DMS53 (cell line): ENCODE measurements at regions not wholly inside any gene's neighbourhood (a gene's known extent, or its start where the extent isn't known, plus 50 kb on each side); places are given as distances from the start of the nearest gene placed in this dataset.
"Not testable (repeated sequence)": the region's sequence is repeated elsewhere in the genome, so short reads cannot be mapped to it uniquely, and the experiment has no call there.

Experiments
- DNase-seq: peaks from one replicate; lab custom pipeline; 2025; lab: John Stamatoyannopoulos, UW

DNA sequence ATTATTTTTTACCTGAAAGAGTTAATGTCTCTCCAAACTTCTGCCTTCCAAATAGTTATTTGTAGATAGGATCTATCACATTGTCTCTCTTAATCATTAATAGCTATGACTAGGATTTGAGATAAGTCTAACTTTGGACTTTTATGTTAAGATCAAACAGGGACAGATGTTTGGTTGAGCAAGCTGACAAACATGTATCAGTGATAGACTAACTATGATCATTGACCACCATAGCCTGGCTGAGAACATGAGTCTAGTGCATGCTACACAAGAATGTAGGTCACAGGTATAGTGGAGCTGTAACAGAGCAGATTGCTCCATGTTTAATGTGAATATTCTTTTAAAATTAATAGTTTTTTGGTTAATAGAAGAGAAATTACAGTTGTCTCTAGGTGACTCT lies 52.0 kb downstream of the SYT15B start:
- DNase-seq = not testable (repeated sequence)

GRCh38 chr10:47710443-47710842 lies 52.9 kb downstream of the SYT15B start:
- DNase-seq = not testable (repeated sequence)

DNA sequence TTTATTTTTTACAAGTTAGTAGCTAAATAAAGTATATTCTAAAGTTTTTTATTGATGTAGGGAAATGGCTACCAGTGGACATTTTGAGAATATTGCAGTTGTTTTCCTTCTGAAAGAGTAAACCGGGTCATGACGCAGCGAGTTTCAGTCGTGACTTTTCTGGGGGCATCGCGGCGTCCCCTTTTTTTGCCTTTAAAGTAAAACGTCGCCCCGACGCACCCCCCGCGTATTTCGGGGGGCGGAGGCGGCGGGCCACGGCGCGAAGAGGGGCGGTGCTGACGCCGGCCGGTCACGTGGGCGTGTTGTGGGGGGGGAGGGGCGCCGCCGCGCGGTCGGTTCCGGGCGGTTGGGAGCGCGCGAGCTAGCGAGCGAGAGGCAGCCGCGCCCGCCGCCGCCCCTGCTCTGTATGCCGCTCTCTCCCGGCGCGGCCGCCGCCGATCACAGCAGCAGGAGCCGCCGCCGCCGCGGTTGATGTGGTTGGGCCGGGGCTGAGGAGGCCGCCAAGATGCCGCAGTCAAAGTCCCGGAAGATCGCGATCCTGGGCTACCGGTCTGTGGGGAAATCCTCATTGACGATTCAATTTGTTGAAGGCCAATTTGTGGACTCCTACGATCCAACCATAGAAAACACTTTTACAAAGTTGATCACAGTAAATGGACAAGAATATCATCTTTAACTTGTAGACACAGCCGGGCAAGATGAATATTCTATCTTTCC lies 57.5 kb downstream of the SYT15B start:
- DNase-seq = not testable (repeated sequence)

GRCh38 chr10:47701285-47701684 lies 62.1 kb downstream of the SYT15B start:
- DNase-seq = not testable (repeated sequence)

- DNase-seq = not testable (repeated sequence)
Observed at GRCh38 chr10:47699854-47700253, 63.5 kb downstream of the SYT15B start.

DNA sequence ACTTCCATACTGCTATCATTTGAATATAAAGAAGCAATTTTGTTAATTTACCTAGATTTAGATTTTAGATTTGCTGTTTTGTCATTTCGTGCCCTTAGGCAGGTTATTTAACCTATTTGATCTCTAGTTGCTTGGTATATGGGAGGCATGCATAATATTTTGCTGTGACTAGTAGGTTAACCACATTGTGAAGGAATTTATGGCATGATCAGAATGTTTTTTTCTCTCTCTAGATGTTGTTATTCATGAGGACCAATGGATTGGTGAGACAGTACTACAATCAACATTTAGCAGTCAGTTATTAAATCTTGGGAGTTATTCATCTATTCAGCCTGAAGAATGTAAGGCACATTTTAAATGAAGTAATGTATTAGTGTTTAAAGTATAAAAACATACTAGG lies 67.2 kb downstream of the SYT15B start:
- not testable (repeated sequence) for DNase-seq

- not testable (repeated sequence) for DNase-seq
Observed at GRCh38 chr10:47695149-47695548, 68.2 kb downstream of the SYT15B start.

DNA sequence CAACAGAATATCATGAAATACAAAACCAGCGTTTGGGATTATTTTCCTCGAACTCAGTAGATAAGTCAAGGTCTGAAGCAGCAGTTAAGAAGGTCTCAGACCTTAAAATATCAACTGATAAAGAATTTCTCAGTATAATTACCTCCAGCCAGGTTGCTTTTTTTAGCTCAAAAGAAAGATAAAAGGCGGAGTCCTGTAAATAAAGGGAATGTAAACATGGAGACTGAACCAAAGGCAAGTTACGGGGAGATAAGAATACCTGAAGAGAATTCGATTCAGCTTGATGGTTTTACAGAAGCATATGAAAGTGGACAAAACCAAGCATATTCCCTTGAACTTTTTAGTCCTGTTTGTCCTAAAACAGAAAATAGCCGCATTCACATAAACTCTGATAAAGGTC lies 73.1 kb downstream of the SYT15B start:
- DNase-seq = not testable (repeated sequence)

- not testable (repeated sequence) for DNase-seq
Observed at GRCh38 chr10:47683826-47684475, 79.4 kb downstream of the SYT15B start.

DNA sequence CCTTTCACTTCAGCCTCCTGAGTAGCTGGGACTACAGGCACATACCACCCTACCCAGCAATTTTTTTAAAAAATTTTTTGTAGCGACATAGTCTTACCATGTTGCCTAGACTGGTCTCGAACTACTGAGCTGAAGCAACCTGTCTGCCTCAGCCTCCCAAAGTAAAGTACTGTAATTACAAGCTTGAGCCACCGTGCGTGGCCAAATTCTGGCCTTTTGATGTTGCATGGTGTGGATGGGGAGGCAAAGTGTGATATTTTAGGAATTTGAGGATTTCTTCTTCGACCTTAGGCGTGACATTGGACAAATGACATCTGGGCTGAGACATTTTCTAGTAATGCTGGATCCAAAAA lies 81.8 kb downstream of the SYT15B start:
- not testable (repeated sequence) for DNase-seq

GRCh38 chr10:47680848-47681637 lies 82.3 kb downstream of the SYT15B start:
- DNase-seq = not testable (repeated sequence)

DNA sequence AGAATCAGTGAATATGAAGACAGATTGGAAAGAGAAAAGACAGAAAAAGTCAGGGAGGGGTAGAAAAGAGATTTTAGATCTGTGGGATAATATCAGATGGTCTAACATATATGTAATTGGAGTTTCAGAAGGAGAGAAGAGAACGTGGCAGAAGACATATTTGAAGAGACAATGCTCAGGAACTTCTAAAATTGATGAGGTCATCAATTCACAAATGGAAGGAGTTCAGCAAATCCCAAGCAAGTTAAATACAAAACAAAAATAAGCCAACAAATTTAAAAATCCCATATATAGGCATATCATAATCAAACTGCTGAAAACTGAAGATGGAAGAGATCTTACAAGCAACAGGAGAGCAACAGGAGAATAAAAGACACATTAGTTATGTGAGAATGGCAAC lies 87.3 kb downstream of the SYT15B start:
- DNase-seq = not testable (repeated sequence)

DNA sequence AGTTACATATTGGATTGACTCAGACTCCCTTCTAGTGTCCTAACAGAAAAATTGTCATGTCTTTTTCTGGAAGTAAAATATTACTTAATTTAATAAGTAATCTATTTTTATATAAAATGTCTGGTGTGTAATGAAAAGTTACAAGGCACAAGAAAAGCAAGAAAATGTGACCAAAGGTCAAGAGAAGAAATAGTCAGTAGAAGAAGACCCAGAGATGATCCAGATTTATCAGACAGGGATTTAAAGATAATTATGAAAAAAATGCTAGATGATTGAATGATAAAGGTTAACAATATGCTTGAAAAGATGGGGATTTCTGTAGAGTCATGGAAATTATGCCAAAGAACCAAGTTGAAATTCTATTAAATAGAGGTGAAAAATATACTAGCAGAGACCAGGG lies 87.8 kb downstream of the SYT15B start:
- DNase-seq = not testable (repeated sequence)

DNA sequence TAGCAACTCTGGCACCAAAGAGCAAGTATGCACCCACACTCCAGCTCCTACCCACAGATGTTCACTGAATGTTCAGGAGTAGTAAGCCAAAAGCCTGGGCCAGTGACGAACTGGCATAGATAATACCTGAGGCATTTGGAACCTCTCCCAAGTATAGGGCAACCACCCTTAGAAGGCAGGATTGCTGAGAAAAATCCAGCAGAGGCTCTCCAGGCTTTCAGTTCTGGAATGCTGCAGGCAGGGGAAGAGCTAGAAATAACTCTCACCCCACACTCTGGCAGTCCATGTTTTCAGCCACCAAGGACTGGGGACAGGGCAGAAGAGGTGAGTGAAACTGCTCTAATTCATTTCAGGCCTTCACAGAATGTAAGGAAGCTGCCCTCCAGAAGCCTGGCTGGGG lies 90.3 kb downstream of the SYT15B start:
- DNase-seq = not testable (repeated sequence)

GRCh38 chr10:47670857-47671256 lies 92.5 kb downstream of the SYT15B start:
- DNase-seq = not testable (repeated sequence)

- not testable (repeated sequence) for DNase-seq
Observed at GRCh38 chr10:47661955-47662577, 101.3 kb downstream of the SYT15B start.

DNA sequence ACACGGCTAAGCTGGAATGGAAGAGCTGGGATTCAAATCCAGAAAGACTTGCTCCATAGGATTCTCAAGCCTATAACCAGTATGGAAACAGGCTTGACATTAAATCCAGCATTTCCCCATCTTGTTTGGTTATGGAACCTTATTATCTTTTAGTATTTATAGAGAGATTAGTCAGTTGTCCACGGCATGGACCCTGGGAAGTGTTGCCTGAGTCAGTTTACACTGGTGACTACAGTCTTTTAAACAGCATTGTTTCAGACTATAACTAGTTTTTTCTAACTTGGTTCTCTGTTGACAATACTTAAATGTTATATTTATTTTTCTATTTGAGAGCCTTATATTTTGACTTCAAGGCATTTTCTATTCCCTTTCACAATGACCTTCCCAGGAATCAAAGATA lies 106.7 kb downstream of the SYT15B start:
- DNase-seq = not testable (repeated sequence)

DNA sequence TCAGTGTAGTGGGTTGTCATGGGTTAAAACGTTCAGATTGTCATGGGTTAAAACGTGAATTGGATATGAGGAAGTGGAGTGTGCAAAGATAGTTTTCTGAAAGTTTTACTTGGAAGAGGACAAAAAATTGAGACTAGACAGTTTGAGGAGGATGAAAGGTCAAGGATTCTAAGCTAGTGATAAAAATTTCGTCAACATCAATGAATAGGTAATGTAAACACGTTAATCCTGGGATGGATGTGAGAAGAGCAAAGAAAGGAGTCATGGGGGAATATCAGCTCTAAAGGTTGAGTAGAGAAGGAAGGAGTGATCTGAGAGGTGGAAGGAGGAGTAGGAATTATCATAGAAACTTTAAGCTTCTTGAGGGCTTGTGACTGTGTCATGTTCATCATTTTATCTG lies 109.2 kb downstream of the SYT15B start:
- DNase-seq = not testable (repeated sequence)

DNA sequence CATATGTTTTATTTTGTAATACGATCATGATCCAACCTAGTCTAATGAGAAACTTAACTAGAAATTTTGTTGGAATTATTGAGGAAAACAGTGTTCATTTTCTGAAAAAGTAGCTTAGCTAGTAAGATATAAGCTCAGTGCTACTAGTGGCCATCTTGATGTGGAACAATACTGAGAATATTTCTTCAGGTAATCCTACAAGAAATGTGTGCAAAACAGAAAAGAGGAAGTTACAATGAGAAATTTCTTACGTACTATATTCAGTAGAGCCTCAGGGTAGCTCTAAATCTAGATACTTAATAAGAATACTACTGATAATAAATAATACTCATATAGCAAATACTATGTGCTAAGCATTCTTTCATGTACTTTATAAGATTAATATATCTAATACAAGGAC lies 114.8 kb downstream of the SYT15B start:
- not testable (repeated sequence) for DNase-seq

DNA sequence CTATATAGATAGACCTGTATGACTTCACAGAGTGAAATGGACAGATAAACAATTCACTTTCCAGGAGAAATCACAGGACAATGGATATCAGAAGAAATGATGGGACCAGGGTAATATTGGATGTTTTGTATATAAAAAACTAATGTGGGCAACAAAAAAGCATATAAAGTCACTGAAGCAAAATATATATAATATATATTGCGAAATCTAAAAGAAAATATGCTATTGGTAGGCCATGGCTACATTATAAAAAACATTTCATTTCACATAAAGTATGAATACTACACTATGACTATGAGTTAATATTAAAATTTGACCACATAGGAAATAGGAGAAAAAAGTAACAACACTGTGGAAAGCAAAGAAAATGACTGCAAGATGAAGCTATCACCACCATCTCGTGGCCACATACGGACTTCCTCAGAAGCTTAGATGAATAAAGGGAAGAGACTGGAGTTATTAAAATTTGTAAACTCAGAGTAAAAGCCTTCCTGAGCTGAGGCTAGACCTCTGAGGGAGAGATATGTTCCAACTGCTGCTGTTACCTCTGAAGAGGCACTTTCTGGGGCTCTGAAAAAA lies 115.8 kb downstream of the SYT15B start:
- DNase-seq = not testable (repeated sequence)

- not testable (repeated sequence) for DNase-seq
Observed at GRCh38 chr10:47646686-47647273, 116.6 kb downstream of the SYT15B start.
